ENCODE measurements at regions not wholly inside any gene's neighbourhood (a gene's known extent, or its start where the extent isn't known, plus 50 kb on each side); places are given as distances from the start of the nearest gene placed in this dataset.

- POLR2A ChIA-PET = interaction anchor here (1.1 to 8.5 kb wide), 4 partner anchors 10 to 191 kb away, joined by 3 to 137 read pairs (median 24); partner anchors contain the start of gene RUNX3
- H3K27ac Mint-ChIP-seq = no peak overlapping the region
- peaks cover 10% of the 10 kb centered on the region for H3K4me1 Mint-ChIP-seq
Observed at GRCh38 chr1:25039229-25039628, 109.2 kb upstream of the RUNX3 start.

GRCh38 chr1:25038699-25039098 lies 108.6 kb upstream of the RUNX3 start:
- peaks cover 25% of the 10 kb centered on the region for H3K27me3 Mint-ChIP-seq
- no peak overlapping the region for H3K4me3 Mint-ChIP-seq
- POLR2A ChIA-PET = interaction anchor here (0.7 to 8.5 kb wide), 7 partner anchors 11 to 191 kb away, joined by 3 to 137 read pairs (median 4); partner anchors contain the start of gene RUNX3
- no peaks in the 10 kb centered on the region for H3K9me3 Mint-ChIP-seq
- DNase-seq = no peak
- H3K27ac Mint-ChIP-seq = no peak overlapping the region
- H3K4me1 Mint-ChIP-seq = peaks cover 15% of the 10 kb centered on the region
- peaks cover 4% of the 10 kb centered on the region for H3K36me3 Mint-ChIP-seq (ENCODE audit: low read depth)
- CTCF ChIA-PET = interaction anchor here (0.7 to 5.9 kb wide), 13 partner anchors 13 to 190 kb away, joined by 3 to 126 read pairs (median 31); partner anchors contain the start of gene RUNX3

More at GRCh38 chr1:25039229-25039628, 109.2 kb upstream of the RUNX3 start:
- CTCF ChIA-PET = interaction anchor here (1.8 to 4.9 kb wide), 5 partner anchors 62 to 191 kb away, joined by 6 to 126 read pairs (median 42); no protein-coding TSS in a partner anchor
- Mint-ChIP-seq H3K9me3 (no peaks in the 10 kb centered on the region), H3K36me3 (ENCODE audit: low read depth) (peaks cover 4% of the 10 kb centered on the region), H3K27me3 (peaks cover 29% of the 10 kb centered on the region), H3K4me3 (no peak overlapping the region)
- no peak for DNase-seq

GRCh38 chr1:25037174-25038074 lies 107.3 kb upstream of the RUNX3 start:
- H3K9me3 Mint-ChIP-seq = no peaks in the 10 kb centered on the region
- H3K4me3 Mint-ChIP-seq = no peak overlapping the region
- peaks cover 4% of the 10 kb centered on the region for H3K36me3 Mint-ChIP-seq (ENCODE audit: low read depth)
- H3K27ac Mint-ChIP-seq = peak overlapping the region; percentile 38
- peak; percentile 75 for DNase-seq
- CTCF ChIA-PET = interaction anchor here (0.6 to 5.9 kb wide), 47 partner anchors 8 to 196 kb away, joined by 3 to 126 read pairs (median 4); partner anchors contain the start of gene RUNX3
- H3K4me1 Mint-ChIP-seq = peaks cover 28% of the 10 kb centered on the region
- POLR2A ChIA-PET = interaction anchor here (0.6 to 8.5 kb wide), 28 partner anchors 9 to 210 kb away, joined by 3 to 137 read pairs (median 4); partner anchors contain the start of genes RSRP1 and RUNX3
- peaks cover 20% of the 10 kb centered on the region for H3K27me3 Mint-ChIP-seq

- peak; percentile 42 for DNase-seq
- H3K9me3 Mint-ChIP-seq = no peaks in the 10 kb centered on the region
- H3K4me3 Mint-ChIP-seq = no peak overlapping the region
- H3K36me3 Mint-ChIP-seq (ENCODE audit: low read depth) = peaks cover 4% of the 10 kb centered on the region
- peaks cover 14% of the 10 kb centered on the region for H3K27me3 Mint-ChIP-seq
- ChIA-PET CTCF (interaction anchor here (0.8 to 5.9 kb wide), 19 partner anchors 10 to 188 kb away, joined by 4 to 126 read pairs (median 12); partner anchors contain the start of gene RUNX3), POLR2A (interaction anchor here (0.9 to 8.5 kb wide), 16 partner anchors 11 to 211 kb away, joined by 3 to 137 read pairs (median 6); partner anchors contain the start of genes RSRP1 and RUNX3)
- no peak overlapping the region for H3K27ac Mint-ChIP-seq
- H3K4me1 Mint-ChIP-seq = peaks cover 41% of the 10 kb centered on the region
Observed at GRCh38 chr1:25036117-25036546, 106.1 kb upstream of the RUNX3 start.

GRCh38 chr1:25035523-25036116 lies 105.5 kb upstream of the RUNX3 start:
- POLR2A ChIA-PET = interaction anchor here (1.2 to 8.5 kb wide), 8 partner anchors 13 to 187 kb away, joined by 4 to 137 read pairs (median 16); partner anchors contain the start of gene RUNX3
- no peak for DNase-seq
- peaks cover 9% of the 10 kb centered on the region for H3K27me3 Mint-ChIP-seq
- H3K4me3 Mint-ChIP-seq = no peak overlapping the region
- CTCF ChIA-PET = interaction anchor here (1.5 to 5.9 kb wide), 12 partner anchors 10 to 187 kb away, joined by 4 to 126 read pairs (median 31); partner anchors contain the start of gene RUNX3
- H3K9me3 Mint-ChIP-seq = no peaks in the 10 kb centered on the region
- H3K27ac Mint-ChIP-seq = no peak overlapping the region
- peaks cover 6% of the 10 kb centered on the region for H3K36me3 Mint-ChIP-seq (ENCODE audit: low read depth)
- H3K4me1 Mint-ChIP-seq = peaks cover 46% of the 10 kb centered on the region

GRCh38 chr1:25034736-25035522 lies 104.9 kb upstream of the RUNX3 start:
- H3K4me3 Mint-ChIP-seq = no peak overlapping the region
- CTCF ChIA-PET = interaction anchor here (2.0 to 5.9 kb wide), 6 partner anchors 9 to 102 kb away, joined by 9 to 126 read pairs (median 36); no protein-coding TSS in a partner anchor
- H3K27ac Mint-ChIP-seq = no peak overlapping the region

GRCh38 chr1:25033828-25034705 lies 104.0 kb upstream of the RUNX3 start:
- peaks cover 6% of the 10 kb centered on the region for H3K36me3 Mint-ChIP-seq (ENCODE audit: low read depth)
- CTCF ChIA-PET = interaction anchor here (0.8 to 5.9 kb wide), 6 partner anchors 9 to 108 kb away, joined by 3 to 78 read pairs (median 6); no protein-coding TSS in a partner anchor
- POLR2A ChIA-PET = interaction anchor here (0.6 to 8.5 kb wide), 10 partner anchors 12 to 109 kb away, joined by 3 to 137 read pairs (median 6); partner anchors contain the start of gene RUNX3
- H3K27ac Mint-ChIP-seq = peak overlapping the region; percentile 93
- no peaks in the 10 kb centered on the region for H3K27me3 Mint-ChIP-seq
- DNase-seq = peak; percentile 44
- H3K4me3 Mint-ChIP-seq = no peak overlapping the region
- peaks cover 61% of the 10 kb centered on the region for H3K4me1 Mint-ChIP-seq
- no peaks in the 10 kb centered on the region for H3K9me3 Mint-ChIP-seq

More at GRCh38 chr1:25034736-25035522, 104.9 kb upstream of the RUNX3 start:
- POLR2A ChIA-PET = interaction anchor here (1.2 to 8.5 kb wide), 5 partner anchors 13 to 70 kb away, joined by 3 to 137 read pairs (median 4); no protein-coding TSS in a partner anchor
- Mint-ChIP-seq H3K9me3 (no peaks in the 10 kb centered on the region), H3K36me3 (ENCODE audit: low read depth) (peaks cover 6% of the 10 kb centered on the region), H3K27me3 (peaks cover 6% of the 10 kb centered on the region), H3K4me1 (peaks cover 53% of the 10 kb centered on the region)
- no peak for DNase-seq

GRCh38 chr1:25033030-25033827 lies 103.2 kb upstream of the RUNX3 start:
- Mint-ChIP-seq H3K27me3 (no peaks in the 10 kb centered on the region), H3K4me1 (peaks cover 65% of the 10 kb centered on the region), H3K9me3 (no peaks in the 10 kb centered on the region), H3K36me3 (ENCODE audit: low read depth) (peaks cover 6% of the 10 kb centered on the region), H3K4me3 (no peak overlapping the region), H3K27ac (peak overlapping the region; percentile 93)
- ChIA-PET CTCF (interaction anchor here (0.8 to 5.9 kb wide), 6 partner anchors 8 to 107 kb away, joined by 3 to 78 read pairs (median 6); no protein-coding TSS in a partner anchor), POLR2A (interaction anchor here (0.6 to 8.5 kb wide), 12 partner anchors 11 to 108 kb away, joined by 3 to 137 read pairs (median 5); partner anchors contain the start of gene RUNX3)
- no peak for DNase-seq

- H3K27me3 Mint-ChIP-seq = no peaks in the 10 kb centered on the region
- no peaks in the 10 kb centered on the region for H3K9me3 Mint-ChIP-seq
- H3K36me3 Mint-ChIP-seq (ENCODE audit: low read depth) = peaks cover 6% of the 10 kb centered on the region
- peak overlapping the region; percentile 93 for H3K27ac Mint-ChIP-seq
- H3K4me1 Mint-ChIP-seq = peaks cover 73% of the 10 kb centered on the region
- CTCF ChIA-PET = interaction anchor here (0.8 to 1.3 kb wide), 8 partner anchors 10 to 184 kb away, joined by 3 to 17 read pairs (median 3); partner anchors contain the start of gene RUNX3
- peak overlapping the region; percentile 72 for H3K4me3 Mint-ChIP-seq
- DNase-seq = peak; percentile 70
- POLR2A ChIA-PET = interaction anchor here (0.6 to 8.5 kb wide), 16 partner anchors 10 to 200 kb away, joined by 3 to 137 read pairs (median 4); partner anchors contain the start of genes RUNX3 and SYF2
Observed at GRCh38 chr1:25031966-25032667, 102.0 kb upstream of the RUNX3 start.

- Mint-ChIP-seq H3K27me3 (no peaks in the 10 kb centered on the region), H3K9me3 (no peaks in the 10 kb centered on the region), H3K4me3 (peak overlapping the region; percentile 72), H3K27ac (peak overlapping the region; percentile 93), H3K36me3 (ENCODE audit: low read depth) (peaks cover 6% of the 10 kb centered on the region), H3K4me1 (peaks cover 78% of the 10 kb centered on the region)
- POLR2A ChIA-PET = interaction anchor here (0.6 to 8.5 kb wide), 13 partner anchors 9 to 201 kb away, joined by 3 to 137 read pairs (median 3); partner anchors contain the start of genes RUNX3 and SYF2
- DNase-seq = peak; percentile 47
- CTCF ChIA-PET = interaction anchor here (0.8 to 1.3 kb wide), 8 partner anchors 9 to 184 kb away, joined by 3 to 17 read pairs (median 3); partner anchors contain the start of gene RUNX3
Observed at GRCh38 chr1:25031601-25031965, 101.5 kb upstream of the RUNX3 start.
